SW 1271 (cell line): ENCODE measurements at regions not wholly inside any gene's neighbourhood (a gene's known extent, or its start where the extent isn't known, plus 50 kb on each side); places are given as distances from the start of the nearest gene placed in this dataset.
"Not testable (repeated sequence)": the region's sequence is repeated elsewhere in the genome, so short reads cannot be mapped to it uniquely, and the experiment has no call there.

Source experiments
- DNase-seq, 2 experiments: peaks; one replicate each; lab custom pipeline; 2025; lab: John Stamatoyannopoulos, UW

DNA sequence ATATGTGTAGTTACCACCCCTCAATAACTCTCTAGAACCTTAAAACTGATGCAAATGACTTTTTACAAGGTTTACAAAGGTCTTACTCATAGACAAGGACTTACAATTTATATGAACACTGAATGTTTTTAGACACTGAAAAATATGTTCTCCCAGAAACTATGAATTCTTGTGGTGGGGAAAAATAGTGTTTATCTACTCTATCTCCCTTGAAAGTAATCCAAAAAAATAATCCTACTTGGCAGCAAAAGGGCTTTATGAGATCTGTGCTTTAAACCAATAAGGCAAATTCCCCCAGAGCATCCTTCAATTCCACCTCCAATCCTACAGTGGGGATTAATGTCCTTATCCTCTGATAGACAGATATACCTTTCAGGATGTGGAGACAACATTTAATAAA lies 1984.1 kb upstream of the RAG2 start:
- DNase-seq = no peak

DNA sequence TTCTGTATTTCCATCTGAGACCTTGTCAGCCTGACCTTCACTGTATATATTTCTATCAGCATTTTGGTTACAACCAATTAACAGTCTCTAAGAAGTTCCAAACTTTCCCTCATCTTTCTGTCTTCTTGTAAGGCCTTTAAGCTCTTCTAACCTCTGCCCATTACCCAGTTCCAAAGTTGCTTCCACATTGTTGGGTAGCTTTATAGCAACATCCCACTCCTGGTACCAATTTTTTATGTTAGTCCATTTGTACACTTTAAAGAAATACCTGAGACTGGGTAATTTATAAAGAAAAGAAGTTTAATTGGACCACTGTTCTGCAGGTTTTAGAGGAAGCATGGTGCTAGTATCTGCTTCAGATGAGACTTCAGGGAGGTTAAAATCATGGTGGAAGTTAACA lies 1979.7 kb upstream of the RAG2 start:
- DNase-seq = no peak

DNA sequence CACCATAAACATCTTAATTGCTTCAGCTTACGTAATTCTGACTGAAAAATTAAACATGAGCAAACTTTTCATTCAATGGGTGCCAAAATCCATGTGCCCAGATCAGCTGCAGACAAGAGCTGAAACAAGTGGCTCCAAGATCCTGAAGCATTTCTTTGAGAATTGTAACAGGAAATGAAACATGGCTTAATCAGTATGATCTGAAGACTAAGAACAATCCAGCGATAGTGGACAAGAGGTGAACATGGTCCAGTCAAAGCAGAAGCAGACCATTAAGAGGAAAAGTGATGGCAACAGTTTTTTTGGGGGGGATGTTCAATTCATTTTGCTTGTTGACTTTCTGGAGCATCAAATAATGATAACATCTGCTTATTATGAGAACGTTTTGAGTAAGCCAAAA lies 1964.5 kb upstream of the RAG2 start:
- no peak for DNase-seq

DNA sequence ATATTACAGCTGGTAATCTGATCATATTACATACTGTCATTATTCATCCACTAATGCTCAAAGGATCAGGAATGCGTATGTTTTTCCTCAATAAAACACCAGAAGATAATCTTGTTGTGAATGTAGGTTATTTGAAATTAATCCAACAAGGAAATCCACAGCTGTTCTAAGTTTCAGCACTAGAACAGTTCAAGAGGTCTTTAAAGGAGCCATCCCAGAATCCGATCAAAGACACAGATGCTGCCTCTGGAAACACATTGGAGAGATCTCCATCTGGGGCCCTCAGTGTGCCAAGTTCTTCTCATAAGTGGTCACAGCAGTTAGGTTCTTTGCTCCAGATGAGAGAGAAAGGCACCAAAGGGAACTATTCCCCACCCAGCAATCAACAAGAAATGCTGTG lies 1955.1 kb upstream of the RAG2 start:
- DNase-seq = no peak

DNA sequence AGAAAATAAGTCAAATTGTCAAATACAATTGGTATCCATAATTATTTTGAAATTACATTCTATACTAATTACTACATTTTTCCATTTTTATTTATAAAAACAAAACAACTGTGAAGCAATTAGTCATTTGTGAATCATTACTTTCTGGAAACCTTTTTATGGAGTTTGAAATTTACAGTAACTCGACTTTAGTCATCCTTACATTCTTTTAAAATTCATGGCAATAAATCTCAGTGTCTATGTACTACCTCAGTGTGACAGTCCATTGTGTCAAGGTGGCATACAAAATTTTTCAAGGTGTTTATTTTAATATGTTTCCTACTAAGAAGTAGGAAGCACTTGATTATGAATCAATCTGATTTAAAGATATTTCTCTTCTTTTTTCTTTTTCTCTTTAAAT lies 1949.4 kb upstream of the RAG2 start:
- DNase-seq = no peak

DNA sequence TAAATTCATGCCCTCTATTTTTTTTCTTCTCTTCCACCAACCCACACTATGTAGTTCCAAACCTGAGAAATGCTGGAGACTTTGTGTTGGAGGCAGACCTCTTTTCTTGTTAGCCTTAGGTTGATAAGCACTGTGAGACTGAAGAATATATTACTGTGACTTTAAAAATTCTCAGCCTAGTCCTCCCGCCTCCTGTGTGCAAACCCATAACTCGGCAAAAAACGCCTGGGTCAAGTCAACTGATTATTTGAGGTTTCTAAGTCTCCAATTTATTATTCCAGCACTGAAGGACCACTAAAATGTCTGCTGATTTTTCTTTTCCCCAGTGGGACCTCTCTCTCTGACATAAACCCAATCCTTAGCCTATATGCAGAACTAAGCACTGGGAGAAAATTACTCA lies 1946.0 kb upstream of the RAG2 start:
- DNase-seq = no peak

DNA sequence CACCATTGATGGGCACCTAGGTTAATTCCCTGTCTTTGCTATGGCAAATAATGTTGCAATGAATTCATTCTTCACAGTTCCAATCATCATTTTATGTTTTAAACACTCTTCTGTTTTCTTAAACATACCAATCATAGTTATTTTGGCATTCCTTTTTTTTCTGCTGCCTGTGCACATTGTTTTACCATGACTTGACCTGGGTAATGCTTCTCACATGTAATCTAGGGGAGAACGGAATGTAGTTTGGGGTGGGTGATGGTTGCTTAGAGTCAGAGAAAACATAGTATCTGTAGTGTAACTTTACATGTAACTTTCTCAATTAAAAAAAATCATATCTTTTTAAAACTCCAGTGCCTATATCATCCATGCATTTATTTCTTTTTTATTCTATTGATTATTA lies 1945.3 kb upstream of the RAG2 start:
- DNase-seq = no peak

DNA sequence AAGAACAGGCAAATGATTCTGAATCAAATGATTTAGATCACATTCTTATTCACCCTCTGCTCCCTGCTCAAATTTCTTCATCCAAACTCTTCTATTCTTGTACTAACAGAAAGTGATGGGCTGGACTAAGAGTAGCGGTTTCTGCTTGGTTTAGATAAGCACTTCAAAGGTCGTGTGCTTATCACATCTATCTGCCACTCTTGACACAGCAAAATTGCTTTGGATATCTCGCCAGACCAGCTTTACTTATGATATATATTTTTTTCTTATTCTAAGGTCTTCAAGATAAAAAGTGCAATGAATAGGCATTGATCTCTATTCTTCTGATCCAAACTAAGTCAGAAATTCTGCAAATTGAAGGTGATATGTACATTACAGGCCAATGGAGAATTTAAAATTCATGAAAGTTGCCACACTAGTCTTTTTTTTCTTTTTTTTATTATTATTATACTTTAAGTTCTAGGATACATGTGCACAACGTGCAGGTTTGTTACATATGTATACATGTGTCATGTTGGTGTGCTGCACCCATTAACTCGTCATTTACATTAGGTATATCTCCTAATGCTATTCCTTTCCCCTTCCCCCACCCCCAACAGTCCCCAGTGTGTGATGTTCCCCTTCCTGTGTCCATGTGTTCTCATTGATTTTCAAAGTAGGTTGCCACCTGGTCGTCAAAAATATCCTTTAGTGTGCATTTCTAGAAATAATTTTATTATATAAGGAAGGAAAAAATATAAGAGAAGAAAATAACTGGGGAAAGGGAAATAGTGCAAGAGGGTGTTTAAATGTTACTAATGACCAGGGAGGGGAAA lies 1941.0 kb upstream of the RAG2 start:
- DNase-seq = no peak

DNA sequence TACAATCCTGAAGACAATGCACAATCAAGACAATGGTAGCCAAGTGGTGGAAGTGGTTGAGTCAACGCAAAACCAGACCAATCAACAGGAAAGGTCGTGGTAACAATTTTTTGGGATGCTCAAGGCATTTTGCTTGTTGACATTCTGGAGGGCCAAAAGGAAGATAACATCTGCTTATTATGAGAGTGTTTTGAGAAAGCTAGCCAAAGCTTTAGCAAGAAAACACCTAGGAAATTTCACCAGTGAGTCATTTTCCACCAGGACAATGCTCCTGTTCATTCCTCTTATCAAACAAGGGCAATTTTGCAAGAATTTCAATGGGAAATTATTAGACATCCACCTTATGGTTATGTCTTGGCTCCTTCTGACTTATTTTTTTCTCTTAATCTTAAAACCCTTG lies 1932.2 kb upstream of the RAG2 start:
- no peak for DNase-seq

DNA sequence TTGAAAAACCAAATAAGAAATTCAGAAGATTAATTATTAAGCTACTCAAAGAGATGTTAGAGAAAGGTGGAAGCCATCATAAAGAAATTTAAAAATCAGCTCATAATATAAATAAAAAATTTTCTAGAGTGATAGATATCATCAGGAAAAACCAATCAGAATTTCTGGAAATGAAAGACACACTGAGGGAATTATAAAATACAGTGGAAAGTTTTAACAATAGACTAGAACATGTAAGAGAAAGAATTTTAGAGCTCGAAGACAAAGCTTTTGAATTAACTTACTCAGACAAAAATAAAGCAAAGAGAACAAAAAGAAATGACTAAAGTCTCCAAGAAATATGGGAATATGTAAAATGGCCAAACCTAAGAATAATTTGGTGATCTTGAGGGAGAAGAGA lies 1926.9 kb upstream of the RAG2 start:
- no peak for DNase-seq

DNA sequence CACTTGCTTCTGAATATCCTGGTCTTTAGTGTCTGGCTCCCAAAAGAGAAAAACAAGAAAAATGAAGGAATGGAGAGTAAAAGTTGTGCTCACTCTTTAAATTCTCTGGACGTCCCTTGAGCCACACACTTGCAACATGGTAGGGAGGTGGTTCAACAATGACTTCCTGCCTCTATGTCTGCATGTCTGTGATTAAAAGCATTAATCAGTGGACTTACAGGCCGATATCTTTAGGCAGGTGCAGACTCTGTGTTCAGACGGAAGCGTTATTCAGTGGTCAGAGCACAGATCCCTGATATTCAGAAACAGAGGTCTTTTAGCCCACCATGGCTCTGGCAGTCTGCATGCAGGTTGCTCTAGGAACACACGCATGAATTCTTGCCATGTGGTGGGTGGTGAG lies 1920.0 kb upstream of the RAG2 start:
- no peak for DNase-seq

DNA sequence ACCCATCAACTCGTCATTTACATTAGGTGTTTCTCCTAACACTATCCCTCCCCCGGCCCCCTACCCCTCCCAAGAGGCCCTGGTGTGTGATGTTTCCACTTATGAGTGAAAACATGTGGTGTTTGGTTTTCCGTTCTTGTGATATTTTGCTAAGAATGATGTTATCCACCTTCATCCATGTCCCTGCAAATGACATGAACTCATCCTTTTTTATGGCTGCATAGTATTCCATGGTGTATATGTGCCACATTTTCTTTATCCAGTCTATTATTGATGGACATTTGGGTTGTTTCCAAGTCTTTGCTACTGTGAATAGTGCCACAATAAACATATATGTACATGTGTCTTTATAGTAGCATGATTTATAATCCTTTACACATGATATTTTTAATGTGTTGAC lies 1914.8 kb upstream of the RAG2 start:
- DNase-seq = not testable (repeated sequence)

DNA sequence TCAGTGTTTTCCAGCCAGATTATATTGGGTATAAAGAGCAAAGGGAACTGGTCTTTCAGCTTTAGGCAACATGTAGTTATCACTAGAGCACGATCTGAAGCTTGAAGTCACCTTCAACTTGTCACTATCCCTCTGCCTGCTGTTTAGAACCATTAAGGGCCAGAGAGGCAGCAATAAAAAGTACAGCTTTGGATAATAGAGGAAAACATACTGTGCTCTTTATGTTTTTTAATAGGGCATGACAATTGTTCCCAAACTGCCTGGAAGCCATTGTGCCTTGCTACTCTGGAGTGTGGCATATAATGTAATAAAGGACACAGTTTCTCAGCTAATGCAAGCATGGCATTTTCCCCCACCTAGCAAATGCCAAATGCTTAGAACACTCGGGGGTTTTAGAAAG lies 1912.0 kb upstream of the RAG2 start:
- no peak for DNase-seq

DNA sequence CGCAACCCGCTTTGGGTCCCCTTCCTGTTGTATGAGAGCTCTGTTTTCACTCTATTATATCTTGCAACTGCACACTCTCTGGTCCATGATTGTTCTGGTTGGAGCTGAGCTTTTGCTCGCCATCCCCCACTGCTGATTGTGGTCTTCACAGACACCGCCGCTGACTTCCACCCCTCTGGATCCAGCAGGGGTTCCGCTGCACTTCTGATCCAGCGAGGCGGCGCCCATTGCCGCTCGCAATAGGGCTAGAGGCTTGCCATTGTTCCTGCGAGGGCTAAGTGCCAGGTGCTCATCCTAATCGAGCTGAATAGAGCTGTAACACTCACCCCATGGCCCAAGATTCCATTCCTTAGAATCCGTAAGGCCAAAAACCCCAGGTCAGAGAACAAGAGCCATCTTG lies 1905.8 kb upstream of the RAG2 start:
- DNase-seq = no peak

DNA sequence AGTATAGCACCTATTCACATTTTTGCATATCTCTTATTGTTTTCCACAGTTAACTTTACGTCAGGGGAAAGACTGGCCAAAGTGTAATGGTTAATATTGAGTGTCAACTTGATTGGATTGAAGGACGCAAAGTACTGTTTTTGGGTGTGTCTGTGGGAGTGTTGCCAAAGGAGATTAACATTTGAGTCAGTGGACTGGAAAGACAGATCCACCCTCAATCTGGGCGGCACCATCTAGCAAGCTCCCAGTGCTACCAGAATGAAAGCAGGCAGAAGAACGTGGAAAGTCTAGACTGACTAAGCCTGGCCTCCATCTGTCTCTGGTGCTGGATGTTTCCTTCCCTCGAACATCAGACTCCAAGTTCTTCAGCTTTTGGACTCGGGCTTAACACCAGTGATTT lies 1900.7 kb upstream of the RAG2 start:
- DNase-seq = no peak

DNA sequence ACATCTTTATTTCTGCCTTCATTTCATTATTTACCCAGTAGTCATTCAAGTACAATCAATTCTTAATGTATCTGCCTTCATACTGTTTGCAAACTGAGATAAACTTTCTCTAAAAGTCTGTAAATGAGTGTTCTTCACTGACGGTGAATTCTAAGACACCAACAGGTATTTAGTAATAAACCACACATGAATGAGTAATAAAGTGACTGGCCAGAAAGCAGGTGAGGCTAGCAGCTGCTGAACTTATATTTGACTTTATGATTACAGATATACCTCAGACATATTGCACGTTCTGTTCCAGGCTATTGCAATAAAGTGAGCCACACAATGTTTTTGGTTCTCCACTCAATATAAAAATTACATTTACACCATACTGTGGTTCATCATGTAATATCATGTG lies 1894.0 kb upstream of the RAG2 start:
- no peak for DNase-seq

DNA sequence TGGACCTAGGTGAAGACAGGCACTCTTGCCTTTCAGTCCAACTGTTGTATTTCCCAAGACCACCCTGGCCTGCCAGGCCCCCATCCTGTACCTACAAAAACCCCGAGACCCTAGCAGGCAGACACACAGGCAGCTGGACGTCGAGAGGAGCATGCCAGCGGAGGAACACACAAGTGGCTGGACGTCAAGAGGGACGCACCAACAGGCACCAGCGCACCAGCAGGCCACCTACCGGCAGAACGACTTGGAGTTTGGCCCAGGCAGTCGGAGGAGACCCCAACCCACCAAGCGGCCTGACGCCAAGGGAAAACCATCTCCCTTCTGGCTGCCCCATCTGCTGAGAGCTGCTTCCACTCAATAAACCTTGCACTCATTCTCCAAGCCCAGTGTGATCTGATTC lies 1883.4 kb upstream of the RAG2 start:
- no peak for DNase-seq

DNA sequence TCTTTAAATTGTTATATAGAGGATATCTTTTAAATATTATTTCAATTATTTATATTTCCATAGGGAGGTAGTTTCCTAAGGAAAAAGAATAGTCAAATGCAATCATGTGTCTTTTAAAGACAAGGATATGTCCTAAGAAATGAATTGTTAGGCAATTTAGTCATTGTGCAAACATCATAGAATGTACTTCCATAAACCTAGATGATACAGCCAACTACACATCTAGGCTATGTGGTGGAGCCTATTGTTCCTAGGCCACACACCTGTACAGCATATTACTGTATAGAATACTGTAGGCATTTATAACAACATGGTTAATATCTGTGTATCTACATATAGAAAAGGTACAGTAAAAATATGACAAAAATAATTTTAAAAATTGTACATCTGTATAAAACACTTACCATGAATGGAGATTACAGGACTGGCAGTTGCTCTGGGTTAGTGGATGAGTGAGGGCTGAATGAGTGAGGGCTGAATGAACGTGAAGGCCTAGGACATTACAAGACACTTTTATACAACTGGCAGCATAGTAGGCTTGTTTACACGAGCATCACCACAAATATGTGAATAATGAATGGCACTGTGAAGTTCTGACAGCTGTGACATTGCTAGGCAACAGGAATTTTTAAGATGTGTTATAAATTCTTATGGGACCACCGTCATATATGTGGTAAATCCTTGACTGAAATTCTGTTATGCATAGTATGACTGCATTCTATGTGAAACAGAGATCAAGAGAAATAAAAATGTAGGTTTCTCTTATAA lies 1879.0 kb upstream of the RAG2 start:
- no peak for DNase-seq

DNA sequence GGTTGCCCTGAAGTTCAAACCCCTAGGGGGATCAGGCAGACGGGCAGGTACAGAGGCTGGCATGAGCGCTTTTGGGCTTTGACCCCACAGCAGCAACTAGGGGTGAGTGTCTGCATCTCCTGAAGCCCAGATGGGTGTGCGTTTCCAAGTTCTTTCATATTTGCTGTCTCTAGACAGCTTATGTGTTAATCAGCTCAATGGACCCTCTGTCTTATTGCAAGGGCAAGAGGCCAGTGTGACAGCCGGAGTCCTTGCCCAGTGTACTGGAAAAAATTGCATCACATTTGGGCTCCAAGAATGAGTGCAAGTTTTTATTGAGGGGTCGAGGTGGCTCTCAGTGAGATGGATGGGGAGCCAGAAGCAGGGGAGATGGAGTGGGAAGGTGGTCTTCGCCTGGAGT lies 1863.7 kb upstream of the RAG2 start:
- DNase-seq = no peak

DNA sequence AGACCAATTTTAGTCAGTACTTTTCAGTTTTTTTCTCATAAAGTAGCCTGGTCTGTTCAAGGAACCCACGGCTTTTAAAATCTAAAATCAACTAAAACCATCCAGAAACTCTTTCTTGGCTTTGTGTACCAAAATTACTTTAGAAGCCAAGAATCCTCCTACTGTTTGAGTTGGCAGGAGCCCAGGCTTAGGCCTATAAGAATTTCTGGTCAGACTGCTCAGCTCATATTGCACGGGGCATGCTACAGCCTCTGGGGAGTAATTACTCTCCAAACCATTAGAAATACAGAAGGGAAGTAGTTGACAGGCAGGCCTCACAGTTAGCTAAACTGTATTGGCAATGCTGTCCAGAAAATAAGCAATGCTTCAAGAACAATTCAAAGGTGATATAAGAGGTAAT lies 1862.9 kb upstream of the RAG2 start:
- no peak for DNase-seq

DNA sequence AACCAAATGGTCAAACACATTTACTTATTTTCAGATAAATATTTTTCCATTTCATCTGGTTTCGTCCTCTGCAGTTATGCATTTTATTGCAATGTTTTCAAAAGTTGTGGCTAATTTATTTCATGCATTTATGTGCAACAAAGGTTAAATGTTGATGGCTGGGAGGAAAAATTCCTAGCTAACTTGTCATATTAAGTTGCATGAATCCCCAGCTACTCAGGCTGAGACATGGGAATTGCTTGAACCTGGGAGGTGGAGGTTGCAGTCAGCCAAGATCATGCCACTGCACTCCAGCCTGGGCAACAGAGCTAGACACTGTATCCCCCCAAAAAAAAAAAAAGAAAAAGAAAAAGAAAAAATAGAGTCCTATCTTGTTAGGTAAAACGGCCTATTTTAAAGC lies 1862.4 kb upstream of the RAG2 start:
- no peak for DNase-seq

DNA sequence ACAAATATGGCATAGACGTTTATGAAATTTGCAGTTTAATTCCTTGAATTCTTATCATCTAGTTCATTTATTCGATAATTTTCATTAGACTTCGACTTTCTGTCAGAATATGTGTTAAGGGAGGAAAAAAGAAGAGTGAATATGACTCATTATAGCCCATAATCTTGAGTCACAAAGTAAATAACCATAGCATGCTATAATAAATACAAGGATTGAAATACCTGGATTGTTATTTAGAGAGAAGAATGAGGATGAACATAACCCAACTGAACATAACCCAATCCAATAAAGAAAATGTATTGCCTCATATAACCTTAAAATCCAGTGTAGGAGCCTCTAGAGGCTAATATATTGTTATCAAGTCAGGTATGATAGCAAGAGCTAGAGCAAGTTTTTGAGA lies 1858.3 kb upstream of the RAG2 start:
- DNase-seq = no peak

DNA sequence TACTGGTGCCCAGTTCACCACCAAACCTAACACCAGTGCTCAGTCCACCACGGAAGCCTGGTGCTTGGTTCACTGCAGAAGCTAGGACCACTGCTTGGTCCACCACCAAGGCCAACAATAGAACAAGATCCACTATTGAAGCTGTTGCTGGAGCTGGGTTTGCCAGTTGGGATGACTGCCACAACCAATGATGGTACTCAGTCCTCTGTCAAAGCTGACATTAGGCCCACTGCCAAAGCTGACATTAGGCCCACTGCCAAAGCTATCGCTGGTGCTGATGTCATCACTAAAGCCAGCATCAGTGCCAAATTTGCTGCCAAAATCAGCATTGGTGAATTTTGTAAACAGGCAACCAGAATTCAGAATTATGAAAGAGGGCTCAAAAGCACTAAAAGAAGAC lies 1850.2 kb upstream of the RAG2 start:
- no peak for DNase-seq

DNA sequence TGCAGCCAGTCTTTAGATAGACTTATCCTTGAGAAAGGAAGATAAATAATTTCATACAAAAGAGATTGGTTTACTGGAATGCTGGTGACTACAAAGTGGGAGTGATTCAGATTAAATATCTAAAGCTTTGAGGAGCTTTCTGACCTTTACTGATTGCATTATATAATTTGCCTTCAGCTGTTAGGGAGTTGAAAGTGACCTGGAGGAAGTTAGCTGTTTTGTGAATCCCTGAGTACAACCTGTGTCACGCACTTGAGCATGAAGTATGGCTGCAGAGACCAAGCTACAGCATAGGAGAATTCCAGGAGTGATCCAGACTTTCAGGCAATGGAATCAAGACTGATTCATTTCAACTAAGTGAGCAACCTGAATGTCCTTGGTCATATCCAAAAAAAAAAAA lies 1848.3 kb upstream of the RAG2 start:
- no peak for DNase-seq
